ENCODE measurements at regions not wholly inside any gene's neighbourhood (a gene's known extent, or its start where the extent isn't known, plus 50 kb on each side); places are given as distances from the start of the nearest gene placed in this dataset.

DNA sequence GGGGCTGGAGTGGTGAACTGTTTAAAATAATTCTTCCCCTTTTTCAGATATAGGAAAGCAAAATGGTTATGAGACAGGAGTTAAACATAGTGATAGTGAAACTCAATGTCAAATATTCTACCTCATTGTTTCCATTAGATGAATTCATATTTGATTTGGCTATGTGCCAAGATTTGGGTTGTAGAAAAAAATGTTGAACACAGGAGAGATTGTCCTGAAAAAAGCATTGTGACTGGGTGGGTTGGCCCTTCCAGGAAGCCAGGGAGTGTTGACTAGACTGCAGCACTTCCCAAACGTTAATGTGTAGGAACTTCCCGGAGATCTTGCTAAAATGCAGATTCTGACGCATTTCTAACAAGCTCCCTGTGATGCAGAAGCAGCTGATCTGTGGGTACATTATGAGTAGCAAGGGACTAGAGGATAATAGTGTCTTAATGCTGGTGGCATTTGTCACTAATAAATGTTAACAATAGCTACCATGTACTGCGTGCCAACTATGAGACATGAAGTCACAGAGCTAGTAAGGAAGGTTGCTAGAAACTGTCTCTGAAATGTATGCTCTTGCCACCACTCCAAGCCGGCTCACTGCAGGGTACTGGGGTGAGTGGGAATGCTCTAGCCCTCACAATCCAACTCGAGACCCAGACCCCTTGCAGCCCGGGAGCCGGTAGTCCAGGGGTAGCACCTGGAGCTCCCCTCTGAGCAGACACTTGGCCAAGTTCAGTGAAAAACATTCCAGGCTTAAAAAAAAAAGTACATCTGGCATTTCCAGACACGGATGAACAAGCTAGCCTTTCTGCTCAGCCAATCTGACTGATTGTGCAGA lies 120.6 kb downstream of the CD47 start:
- DNase-seq (ENCODE audit: low spot score), result no peak

DNA sequence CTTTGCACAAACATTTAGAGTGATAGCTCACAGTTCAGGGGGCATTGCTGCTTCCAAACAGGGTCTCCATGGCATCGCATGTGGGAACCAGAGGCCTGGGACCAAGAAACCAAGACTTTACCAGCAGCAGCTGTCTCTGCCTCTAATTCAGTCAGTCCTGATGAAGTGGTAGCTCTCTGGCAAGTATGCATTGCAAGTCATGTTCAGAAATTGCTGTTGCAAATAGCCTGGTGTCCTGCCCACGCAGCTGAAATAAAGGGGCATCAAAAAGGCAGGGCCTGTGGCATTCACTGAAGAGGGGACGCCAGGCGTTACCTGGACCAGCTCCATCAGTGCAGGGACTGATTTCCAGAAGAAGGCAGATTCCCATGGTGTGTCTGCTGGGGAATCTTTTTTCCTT lies 121.3 kb downstream of the CD47 start:
- DNase-seq (ENCODE audit: low spot score), result no peak

DNA sequence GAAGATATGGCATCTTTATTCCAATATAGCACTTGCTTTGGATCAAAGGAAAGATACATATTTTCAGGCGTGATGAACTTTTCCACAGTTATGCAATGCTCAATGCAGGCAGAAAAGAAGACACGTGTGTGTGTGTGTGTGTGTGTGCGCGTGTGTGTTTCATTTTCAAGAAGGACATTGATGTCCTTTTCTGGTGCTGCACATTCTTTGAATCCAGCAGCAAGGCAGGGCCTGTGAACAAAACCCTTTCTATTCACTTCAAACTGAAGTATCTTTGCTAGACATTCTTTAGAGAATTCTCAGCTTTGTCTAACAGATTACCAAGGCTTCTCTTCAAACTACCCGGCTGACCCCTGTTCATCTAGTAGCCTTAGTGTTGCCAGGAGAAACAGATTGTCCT lies 124.6 kb downstream of the CD47 start:
- no peak for DNase-seq (ENCODE audit: low spot score)

DNA sequence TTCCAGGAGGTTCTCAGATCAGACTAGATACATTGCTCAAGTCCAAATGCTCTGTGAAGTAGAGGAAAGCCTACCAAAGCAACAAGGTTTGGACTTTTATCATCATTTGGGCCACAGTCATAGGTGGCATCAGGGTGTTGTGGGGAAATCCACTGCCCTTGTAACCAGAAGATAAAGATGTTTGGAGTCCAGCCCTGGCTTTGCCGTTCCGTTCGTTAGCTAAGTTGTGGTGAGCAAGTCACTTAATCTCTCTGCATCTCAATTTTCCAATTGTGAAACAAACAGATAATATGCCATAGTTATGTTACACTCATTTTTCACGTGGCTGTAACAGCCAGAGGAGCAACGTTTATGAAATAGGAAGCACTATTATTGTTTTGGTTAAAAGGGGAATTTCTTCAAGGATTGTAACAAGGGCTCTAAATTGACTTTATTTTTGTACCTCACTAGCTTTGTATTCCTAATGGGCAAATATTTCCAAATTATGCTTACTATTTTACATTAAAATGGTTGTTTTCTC lies 125.6 kb downstream of the CD47 start:
- DNase-seq (ENCODE audit: low spot score), result no peak

DNA sequence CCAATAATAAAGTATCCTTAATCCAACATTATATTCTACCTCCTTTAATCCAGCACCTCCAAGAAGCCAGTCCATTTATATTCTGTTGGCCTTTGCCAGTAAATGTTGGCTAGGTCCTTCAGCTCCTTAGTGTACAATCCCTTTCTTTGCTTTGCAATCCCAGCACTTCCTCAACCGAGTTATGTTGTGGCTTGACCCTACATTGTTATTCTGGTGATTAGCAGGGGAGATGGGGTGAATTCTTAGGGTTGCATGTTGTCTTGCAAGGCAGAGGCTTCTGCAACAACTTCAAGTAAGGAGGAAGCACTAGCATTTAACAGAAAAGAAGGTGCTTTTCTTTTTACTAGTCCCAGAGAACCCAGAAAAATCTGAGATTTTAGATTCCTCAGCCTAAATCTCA lies 127.2 kb downstream of the CD47 start:
- DNase-seq (ENCODE audit: low spot score), result no peak

DNA sequence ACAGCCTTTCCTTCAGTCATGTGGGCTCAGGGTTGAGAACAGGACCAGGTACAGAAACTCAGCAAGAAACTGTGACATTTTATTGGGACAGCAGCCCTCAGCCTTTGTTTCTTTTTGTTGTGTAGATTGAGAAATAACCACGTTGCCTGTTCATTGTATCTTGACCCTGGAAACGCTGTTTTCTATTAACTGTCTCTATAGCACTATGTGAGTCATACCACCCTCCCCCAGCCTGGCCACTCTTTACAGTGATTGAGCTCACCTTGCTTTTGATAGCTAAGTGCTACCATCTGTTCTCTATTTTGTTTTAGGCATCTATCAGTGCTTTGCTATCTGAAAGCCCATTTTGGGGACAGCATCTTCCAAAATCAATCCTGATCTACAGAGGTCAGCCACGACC lies 127.9 kb downstream of the CD47 start:
- no peak for DNase-seq (ENCODE audit: low spot score)

DNA sequence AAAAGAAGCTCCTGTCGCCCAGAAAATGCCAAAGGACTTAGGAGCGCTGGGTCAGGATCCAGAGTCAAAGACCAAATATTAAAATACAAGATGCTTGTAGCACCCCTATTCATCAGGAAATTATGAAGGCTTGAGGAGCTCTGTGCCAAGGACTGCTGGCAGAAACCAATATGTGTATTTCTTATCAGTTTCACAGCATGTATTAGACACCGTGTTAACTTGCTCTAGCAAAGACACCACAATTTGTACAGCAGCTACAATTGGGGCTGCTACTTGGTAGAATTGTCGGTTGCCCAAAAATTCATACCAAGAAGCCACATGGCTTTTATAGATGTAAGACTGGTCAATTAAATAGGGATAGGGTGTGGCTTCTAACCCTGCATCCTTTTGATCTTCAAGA lies 128.8 kb downstream of the CD47 start:
- DNase-seq (ENCODE audit: low spot score), result no peak

DNA sequence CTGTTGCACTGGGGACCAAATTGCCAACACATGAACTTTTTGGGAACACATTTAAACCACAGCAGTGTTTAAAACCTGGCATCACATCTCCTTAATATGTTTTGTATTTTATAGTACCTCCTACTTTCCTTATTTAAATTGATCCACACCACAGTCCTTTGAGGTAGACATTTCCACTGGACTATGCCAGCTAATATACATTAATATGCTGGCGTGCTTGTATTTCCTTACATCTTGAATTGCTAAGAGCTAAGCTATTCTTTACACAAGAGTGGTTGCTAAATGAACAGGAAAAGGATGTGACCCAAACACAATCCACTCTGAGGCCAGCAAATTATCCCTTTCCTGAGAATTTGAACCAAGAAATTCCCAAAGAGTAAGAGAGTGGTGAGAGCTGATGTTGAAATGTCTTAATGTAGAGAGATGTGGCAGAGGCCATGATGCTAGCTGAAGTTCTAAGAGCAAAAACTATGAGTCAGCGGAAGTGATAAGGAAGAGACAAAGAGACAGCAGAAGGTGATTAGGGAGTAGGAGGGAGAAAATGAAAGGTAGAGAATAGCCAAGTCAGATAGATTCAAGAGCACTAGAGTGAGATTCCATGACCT lies 131.2 kb downstream of the CD47 start:
- no peak for DNase-seq (ENCODE audit: low spot score)

DNA sequence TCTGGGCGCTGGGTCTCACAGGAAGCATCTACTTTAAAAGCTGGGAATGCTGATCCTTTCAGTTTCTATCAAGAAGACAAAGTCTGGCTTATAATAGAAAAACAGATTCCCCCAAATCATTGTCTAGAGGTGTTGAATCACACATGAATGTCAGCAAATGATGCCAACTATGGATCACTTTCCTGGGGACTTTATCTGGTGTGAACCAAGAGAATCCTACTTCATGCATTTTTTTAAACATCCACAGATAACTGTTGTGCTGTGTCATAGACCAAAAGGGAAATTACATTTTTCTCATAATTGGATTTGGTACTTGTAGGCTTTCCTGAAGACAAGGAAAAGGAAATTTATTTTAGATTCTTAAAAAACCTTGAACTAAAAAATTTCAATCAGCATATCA lies 132.7 kb downstream of the CD47 start:
- no peak for DNase-seq (ENCODE audit: low spot score)

DNA sequence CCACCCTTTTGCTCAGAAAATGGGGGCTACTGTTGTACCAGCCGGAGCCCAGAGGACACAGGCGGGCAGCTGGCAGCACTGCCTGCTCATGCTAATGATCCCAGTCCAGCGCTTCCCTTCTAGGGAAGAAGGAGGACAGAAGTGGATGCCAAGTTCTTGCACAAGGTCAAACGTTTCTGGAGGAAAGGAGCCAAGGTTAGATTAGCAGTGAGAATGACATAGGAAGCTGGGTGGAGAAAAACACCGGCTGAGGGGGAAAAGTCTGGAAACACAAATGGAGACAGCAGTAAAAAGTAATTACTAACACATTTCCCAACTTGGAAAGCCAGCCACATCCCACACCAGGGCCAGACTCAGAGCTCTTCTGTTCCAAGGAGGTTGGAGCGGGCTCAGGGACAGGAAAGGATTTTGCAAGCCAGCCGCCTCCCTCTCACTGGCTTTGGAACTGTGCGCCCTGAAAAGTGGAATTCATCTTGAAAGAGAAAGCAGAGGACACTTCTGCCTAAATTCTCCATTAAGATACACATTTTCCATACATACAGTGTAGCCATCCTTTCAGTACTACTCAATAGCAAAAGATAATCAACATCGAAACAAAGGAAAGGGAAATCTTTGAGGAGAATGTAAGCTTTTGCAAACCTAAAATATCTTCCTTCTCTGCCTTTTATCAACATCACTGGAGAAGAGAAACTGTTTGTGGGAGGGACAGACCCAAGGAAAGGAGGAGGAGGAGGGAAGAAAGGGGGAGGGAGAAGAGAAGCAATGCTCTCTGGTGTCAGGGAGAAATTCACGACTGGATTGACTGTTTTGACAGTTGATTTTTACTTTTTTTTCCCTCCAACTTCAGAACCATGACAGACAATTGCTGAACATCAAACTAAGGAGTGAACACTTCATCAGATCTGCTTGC lies 133.6 kb downstream of the CD47 start:
- peak; percentile 14 for DNase-seq (ENCODE audit: low spot score)

DNA sequence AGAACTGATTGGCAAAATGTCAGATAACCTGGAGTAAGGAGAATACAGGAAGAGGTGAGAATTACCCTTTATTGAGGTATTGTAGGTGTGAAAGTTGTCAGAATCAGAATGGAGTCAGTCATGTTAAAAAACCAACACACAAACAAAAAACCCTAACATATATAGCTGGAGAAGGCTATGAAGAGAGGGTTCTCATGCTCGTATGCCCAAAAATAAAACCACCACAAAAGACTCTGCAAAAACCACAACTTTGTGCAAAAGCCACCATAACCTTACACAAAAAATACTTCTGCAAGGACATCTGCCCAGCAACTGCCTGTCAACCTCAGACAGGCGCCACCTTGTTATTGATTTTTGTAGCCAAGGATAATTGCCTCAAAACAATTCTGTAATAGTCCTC lies 136.0 kb downstream of the CD47 start:
- no peak for DNase-seq (ENCODE audit: low spot score)

DNA sequence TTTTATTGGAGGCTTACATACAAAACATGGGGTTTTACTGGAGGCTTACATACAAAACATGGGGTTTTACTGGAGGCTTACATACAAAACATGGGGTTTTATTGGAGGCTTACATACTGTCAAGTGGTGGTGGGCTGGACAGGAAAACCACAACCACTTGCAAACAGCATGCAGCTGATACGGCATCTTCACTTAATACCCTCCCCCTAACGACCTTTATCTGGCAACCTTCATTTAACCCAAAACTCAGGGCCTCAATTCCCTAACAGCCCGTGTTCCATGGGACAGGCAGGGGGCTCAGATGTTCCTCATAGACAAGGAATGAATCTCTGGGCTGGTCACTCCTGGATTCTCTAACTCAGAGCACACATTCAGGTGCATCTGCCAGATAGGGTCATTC lies 137.1 kb downstream of the CD47 start:
- no peak for DNase-seq (ENCODE audit: low spot score)

DNA sequence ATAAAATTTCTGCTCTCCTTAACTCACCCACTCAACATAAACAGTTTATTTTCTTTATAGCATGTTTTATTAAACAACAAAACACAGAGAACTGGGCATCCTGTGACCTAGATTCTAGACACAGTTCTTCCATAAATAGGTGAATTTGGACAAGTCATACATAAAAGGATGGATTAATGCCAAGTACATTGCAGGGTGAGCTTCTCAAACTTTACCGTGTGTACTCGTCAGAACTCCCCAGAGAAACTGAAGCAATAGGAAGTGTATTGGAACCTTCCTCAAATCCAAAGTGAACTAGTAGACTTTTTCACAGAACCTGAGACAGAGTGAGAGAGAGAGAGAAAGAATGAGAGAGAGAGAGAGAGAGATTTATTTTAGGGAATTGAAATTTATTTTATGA lies 139.7 kb downstream of the CD47 start:
- no peak for DNase-seq (ENCODE audit: low spot score)

DNA sequence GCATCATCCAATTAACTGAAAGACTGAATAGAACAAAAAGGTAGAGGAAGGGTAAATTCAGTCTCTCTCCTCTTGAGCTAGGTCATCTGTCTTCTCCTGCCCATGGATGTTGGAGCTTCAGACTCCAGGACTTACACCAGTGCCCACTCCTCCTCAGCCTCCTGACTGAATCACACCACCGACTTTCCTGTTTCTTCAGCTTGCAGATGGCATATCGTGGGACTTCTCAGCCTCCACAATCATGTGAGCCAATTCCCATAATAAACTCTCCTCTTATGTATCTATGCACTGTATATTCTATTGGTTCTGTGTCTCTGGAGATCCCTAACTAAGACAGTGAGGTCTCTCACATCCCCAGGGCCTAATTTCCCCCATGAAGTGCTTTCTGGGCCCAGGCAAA lies 140.4 kb downstream of the CD47 start:
- no peak for DNase-seq (ENCODE audit: low spot score)

DNA sequence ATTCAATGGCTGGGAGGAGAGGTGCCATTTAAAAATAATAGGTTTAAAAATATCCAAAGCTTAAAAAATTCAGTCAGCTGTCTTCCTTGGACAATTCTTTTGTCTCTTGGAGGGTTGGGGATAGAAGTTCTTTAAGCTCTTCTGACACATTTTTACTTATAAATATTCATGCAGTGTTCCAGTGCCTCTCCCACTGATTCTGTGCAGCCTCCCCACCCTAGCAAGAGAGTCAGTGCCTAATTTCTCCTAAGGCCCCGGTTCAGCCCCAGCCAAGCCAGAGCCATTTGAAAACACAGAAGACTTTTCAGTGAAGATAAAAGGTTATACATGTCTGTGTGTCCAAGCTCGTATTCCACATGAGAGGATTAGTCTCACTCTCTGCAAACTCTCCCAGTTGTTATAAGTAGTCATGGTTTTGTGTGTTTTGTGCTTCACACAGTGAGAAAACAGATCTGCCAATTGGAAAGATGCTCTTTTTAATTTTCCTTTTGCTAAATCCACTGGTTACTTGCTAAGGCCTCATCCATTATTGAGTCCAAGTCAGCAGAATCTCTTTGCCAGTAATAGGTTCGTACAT lies 141.3 kb downstream of the CD47 start:
- DNase-seq (ENCODE audit: low spot score), result no peak

DNA sequence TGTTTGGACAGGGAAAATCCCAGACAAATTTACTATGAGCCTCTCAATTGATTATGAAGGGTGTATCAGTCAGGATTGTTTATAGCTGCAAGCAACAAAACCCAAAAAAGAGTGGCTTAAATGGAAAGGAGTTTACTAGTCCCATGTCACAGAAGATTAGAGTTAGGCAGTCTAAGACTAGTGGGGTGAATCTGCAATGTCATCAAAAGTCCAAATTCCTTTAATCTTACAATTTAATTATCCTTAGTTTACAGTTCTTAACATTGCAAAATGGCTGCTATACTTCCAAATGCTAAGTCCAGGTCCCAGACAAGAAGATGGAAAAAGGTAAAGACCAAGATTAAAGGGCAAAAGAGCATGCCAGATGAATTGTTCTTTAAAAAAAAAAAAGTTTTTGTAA lies 143.6 kb downstream of the CD47 start:
- DNase-seq (ENCODE audit: low spot score), result no peak

DNA sequence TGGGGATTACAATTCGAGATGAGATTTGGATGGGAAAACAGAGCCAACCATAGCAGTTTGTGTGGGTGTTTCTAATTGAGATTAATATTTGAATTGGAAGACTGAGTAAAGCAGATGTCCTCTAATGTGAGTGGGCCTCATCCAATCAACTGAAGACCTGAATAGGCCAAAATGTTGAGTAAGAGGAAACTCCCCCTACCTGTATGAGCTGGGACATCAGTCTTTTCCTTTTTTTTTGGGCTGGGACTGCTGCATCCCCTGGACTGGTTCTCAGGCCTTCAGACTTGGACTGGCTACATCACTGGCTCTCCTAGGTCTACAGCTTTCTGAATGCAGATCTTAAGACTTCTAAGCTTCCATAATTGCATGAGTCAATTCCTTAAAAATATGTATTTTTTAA lies 144.1 kb downstream of the CD47 start:
- DNase-seq (ENCODE audit: low spot score), result no peak

DNA sequence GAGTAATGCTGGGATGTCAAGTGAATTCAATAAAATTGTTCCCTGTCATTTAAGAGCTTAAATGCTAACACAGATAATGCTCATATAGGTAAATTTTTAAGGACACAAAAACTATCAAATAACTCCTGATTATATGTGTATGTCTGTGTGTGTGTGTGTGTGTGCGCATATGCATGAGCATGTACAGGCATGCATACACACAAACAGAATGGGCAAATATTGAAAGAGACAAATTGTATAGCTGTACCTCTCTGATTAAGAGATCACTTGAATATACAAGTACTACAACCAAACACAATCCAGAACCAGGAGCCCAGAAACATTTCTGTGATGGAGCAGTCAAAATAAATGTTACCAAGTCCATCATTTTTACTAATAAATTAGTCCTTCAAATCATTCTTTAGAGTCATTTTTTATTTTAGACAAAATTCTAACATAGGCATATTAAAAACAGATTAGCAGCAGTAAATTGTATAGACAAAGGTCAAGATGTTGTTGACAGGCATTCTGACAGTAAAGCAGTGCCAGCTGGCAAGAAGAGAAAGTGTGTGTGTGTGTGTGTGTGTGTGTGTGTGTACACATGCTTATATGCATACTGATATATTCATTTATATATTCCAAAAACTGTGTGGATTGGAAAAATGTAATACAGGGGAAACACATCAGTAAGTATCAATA lies 145.3 kb downstream of the CD47 start:
- no peak for DNase-seq (ENCODE audit: low spot score)

DNA sequence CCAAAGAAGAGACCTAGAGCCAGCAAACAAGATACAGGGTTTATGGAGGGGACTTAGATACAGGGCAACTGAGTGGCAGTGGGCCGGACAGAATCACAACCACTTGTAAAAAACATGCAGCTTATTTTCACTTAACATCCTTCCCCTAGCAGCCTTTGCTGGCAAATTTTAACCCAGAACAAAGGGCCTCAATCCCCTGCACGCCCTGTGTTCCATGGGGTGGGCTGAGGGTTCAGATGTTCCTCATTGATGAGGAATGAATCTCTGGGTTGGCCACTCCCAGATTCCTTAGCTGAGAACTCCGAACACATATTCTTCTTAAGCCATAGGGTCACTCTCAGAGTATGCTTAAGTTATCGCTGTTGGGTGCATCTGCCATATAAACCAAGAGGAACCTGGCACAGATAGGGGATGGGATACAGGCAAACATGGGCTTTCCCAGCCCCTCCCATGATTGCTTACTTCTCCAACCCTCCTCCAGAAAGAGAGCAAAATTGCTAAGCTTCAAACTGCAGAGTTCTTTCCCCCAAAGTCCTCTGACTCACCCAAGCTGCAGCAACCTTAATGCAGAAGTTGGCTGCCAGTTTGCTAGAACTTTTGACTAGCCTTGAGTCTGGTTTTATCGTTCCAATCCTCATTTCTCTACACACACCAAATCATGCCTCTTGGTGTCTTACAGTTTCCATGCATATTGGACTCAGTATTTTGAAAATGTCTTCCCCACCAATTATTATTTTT lies 146.9 kb downstream of the CD47 start:
- DNase-seq (ENCODE audit: low spot score), result no peak

DNA sequence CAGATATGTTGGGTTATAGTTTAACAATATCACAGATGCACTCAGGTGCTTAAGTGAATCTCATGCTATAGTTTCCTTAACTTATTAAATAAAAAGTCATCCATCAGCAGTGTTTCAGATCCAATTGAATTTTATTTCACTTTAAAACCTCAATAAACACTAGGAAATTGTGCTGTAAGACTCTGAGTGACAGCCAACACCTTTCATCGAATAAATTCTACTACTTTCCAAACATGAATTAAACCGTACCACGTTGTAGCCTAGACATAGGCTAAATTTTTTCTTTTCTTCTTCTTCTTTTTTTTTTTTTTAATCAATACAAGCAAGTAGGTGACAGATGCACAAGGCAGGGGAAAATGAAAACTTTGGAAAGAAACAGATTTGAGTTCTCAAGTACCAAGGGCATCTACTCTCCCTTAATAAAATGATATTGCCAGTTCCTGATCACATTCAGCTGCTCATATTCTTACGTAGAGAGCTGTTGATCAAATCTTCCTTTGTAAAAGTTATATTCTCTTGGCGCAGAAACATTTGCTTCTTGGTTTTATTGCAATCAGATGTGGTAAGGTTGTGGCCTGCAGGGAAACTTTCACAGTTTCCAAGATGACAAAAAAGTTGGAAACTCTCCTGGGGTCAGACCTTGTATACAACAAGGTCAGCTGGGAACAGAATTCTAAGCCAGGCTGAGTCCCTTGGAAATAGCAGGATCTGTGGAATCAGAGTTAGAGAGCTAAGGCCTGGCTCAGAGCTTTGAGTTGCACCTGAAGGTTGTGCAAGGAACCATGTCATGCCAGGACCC lies 147.7 kb downstream of the CD47 start:
- DNase-seq (ENCODE audit: low spot score), result no peak
